HG03095 (cell line): ENCODE measurements at regions not wholly inside any gene's neighbourhood (a gene's known extent, or its start where the extent isn't known, plus 50 kb on each side); places are given as distances from the start of the nearest gene placed in this dataset.
"Not testable (repeated sequence)": the region's sequence is repeated elsewhere in the genome, so short reads cannot be mapped to it uniquely, and the experiment has no call there.

Experiments
- ATAC-seq: cut with Tn5 transposase; IDR thresholded peaks from one replicate; pipeline ENCODE4 v1.9.1; 2021; ENCODE audit warnings: moderate library complexity; ENCODE audit not compliant: unreplicated experiment

GRCh38 chr15:98315971-98316370 is 332.4 kb upstream of the IGF1R start:
- no peak for ATAC-seq

DNA sequence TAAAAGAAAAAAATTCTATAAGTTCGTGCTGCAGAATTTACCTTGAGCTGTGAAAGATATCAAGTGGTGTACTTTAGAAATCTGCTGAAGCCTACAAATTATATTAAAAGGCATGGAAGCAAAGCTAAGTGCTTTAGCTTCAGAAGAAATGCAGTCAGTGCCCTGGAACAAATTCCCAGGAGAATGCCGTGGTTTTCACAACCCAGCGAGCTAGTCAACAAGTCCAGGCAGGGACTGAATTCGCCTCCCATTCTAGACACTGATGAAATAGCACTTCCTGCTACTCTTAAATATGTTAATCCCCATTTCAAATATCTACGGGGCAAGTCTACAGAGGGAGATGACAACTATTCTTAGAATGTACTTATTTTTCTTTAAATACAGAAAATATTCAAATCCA is 326.4 kb upstream of the IGF1R start:
- no peak for ATAC-seq

DNA sequence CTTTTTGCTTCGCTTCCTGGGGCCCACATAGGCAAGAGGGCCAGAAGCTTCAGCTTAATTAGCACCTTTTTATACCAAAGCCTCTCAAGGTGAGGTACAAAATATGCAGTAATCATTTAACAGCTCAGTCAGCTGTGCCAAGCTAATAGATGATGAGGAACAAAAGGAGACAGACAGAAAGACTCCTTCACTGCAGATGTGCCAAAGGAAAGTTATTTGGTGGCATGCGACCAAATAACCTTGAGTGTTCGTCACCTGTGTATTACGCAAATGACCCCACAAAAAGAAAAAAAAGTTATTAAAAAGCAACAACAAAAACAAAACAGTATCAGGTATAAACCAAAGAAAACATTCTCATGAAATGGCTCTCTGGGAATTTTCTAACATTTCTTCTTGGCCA is 325.8 kb upstream of the IGF1R start:
- no peak for ATAC-seq

GRCh38 chr15:98324341-98324970 is 323.9 kb upstream of the IGF1R start:
- no peak for ATAC-seq

DNA sequence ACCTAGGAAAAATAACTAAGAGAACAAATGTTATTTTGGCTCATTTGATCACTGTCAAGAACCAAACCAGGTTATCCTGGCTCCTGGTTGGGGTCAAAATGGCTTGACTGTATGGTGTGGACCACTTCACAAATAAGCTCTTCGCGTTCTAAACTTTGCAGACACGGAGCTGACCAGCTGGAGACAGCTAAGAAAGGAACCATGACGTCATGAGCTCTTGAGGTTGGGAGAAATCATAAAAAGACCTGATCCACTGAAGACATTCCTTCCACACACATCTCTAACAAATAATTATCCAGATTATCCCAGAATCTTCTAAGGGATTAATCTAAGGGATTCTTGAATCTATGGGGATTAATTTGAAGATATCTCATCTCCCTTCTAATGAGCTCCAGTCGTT is 321.5 kb upstream of the IGF1R start:
- no peak for ATAC-seq

- ATAC-seq = no peak
Observed at GRCh38 chr15:98330258-98330657, 318.1 kb upstream of the IGF1R start.

DNA sequence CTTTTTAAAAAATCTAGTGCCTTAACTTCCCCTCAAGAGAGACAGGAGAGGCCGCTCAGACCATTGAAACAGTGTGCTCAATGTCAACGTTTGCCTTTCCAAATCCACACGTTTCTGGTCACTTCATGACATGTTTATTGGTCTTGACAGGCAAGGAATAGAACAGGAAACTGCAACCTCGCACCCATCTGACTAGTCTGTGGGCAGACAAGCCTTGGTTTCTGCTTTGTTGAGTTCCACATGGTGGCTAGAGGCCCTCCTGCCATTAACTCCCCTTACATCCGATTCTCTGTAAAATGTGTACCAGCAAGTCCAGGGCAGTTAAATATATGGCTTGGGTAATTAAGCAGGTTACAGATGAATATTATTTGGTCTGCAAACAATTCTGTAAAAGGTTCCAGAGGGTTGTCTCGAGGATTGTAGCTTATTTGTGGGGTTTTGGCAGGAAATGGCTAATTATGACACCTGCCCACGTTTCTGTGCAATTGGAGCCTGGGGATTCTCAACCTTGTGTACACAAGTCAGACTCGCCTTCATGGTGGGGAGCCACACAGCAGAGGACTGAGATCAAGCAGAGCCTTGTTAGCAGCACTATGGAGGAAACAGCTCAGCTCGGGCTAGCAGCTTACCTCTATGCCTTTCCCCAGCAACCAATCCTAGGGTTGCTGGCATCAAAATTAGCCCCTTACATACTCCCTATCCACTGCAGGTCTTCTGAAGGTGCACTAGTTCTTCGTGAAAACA is 317.5 kb upstream of the IGF1R start:
- no peak for ATAC-seq

- no peak for ATAC-seq
Observed at GRCh38 chr15:98331676-98332075, 316.7 kb upstream of the IGF1R start.

DNA sequence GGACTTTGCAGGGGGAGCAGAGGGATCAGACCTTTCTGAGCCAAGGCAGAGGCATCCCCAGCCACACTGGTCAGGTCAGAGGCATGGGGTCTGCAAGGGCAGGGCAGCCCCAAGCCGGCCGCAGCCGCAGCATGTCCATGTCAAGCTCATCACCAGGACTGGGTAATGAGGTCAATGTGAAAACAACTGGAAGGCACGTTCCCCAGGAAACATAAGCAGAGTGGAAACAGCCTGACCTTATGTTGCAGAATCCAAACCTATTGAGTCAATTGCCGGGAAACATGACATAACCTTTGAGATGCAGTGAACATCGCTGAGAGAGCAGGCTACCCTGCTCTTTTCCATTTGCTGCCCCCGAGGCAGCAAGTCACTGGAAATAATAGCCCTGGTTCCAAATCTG is 315.1 kb upstream of the IGF1R start:
- ATAC-seq = no peak

GRCh38 chr15:98342911-98343310 is 305.4 kb upstream of the IGF1R start:
- ATAC-seq = no peak

- no peak for ATAC-seq
Observed at GRCh38 chr15:98344591-98344990, 303.7 kb upstream of the IGF1R start.

DNA sequence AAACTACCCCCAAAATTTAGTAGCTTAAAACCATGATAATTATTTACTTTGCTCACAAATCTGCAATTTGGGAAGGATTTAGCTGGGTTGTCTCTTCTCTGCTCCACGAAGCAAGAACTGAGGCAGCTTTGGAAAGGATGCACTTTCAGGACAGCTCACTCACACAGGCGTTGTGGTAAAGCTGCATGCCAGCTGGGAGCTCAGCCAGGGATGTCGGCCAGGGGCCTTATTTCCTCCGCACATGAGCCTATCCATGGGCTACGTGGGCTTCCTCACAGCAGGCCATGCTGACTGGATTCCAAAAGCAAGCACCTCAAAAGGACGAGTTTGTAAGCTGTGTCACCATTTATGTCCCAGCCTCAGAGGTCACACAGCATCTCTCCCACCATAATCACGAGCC is 301.3 kb upstream of the IGF1R start:
- no peak for ATAC-seq

- no peak for ATAC-seq
Observed at GRCh38 chr15:98347866-98348265, 300.5 kb upstream of the IGF1R start.

DNA sequence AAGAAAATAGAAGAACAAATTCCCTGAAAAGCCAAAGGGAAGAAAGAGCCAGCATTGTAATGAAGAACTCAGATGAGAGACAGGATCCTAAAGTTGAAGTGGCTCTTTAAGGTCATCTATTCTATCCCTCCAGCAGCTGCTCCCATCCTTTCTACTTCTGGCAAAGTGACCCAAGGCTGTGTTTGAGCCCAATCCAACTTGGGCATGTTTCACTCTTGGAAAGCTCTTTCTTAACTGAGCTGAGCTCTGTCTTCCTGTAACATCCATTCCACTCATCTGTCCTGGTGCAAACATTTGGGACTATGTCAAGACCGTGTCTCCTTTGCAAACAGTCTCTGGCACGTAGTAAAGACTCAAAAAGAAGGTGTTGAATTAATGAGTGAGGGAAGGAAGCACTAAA is 298.1 kb upstream of the IGF1R start:
- no peak for ATAC-seq

GRCh38 chr15:98358274-98358673 is 290.1 kb upstream of the IGF1R start:
- not testable (repeated sequence) for ATAC-seq

- no peak for ATAC-seq
Observed at GRCh38 chr15:98358971-98359370, 289.4 kb upstream of the IGF1R start.

DNA sequence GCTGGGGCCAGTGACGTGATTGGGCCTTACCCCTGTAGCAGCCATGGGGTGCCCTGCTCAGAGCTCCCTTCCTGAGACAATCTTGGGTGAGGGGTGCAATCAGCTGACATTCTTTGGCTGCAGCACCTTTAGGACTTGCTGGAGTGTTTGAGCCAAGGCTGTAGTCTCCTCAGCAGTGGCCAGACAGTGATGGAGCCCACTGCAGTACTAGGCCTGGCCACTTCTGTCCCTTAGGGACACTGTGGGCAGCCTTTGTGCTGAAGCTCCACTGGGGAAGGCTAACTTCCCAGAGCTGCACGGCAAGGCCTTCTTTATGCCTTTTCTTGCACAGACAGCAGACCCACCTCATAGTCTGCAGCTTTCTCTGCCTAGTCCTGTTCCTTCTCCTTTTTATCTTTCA is 284.9 kb upstream of the IGF1R start:
- no peak for ATAC-seq

- no peak for ATAC-seq
Observed at GRCh38 chr15:98363955-98364354, 284.4 kb upstream of the IGF1R start.

GRCh38 chr15:98369081-98369716 is 279.1 kb upstream of the IGF1R start:
- no peak for ATAC-seq

DNA sequence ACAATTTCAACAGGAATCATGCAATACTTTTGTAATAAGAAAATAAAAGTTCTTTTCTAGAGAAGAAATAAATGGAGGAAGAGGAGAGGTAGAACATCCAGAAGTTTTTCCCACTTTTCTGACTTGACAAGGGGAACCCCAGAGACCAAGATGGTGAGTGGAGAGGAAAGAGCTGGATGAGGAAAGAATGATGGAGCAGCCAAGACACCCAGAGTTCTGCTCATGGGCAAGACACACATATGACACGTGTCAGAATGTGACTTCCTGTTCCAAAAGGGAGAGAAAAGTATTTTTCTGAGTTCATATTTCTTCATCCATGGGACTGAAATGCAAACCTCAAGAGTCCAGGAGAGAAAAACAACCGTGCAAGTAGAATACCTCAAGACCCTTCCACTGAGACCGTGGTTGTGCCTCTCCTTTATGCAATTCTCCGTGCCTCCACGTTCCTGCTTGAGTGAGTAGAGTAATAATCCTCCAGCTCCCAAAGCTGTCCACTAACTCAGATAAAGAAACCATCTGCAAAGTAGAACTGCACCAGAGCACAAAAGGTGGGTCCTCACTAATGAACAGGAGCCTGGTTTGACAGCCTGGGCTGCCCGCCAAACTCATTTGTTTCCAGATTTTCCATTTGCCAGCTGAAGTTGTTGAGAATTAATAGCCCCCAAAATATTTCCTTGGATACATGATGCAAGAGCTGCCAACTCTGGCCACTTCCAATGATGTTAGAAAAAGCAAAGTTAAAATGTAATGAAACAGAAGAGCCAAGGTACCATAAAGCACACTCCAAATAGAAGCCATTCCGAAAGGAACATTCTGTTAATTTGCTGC is 272.6 kb upstream of the IGF1R start:
- ATAC-seq = no peak

- ATAC-seq = no peak
Observed at GRCh38 chr15:98380721-98381120, 267.6 kb upstream of the IGF1R start.
